Thymus (tissue), 11 donors: ENCODE measurements at regions not wholly inside any gene's neighbourhood (a gene's known extent, or its start where the extent isn't known, plus 50 kb on each side); places are given as distances from the start of the nearest gene placed in this dataset.
"Not testable (repeated sequence)": the region's sequence is repeated elsewhere in the genome, so short reads cannot be mapped to it uniquely, and the experiment has no call there.

Source experiments
- DNase-seq, 9 donors: peaks; one replicate each; pipeline ENCODE4 v3.0.0-alpha.2; 2013; ENCODE audit warnings: low spot score in 9 of 9, low read depth in 6 of 9, missing footprints in 1 of 9
- H3K27ac ChIP-seq, 2 donors: one replicate each; pipeline ENCODE4 v1.5.1; 2013; ENCODE audit warnings: control low read depth in 1 of 2, low read depth in 1 of 2, low read length in 1 of 2, mild to moderate bottlenecking in 1 of 2, moderate library complexity in 1 of 2
- H3K27me3 ChIP-seq, 2 donors: one replicate each; pipeline ENCODE4 v1.5.1; 2013; ENCODE audit warnings: low read length in 1 of 2; ENCODE audit not compliant: control insufficient read depth in 2 of 2, insufficient read depth in 1 of 2
- H3K36me3 ChIP-seq, 2 donors: one replicate each; pipeline ENCODE4 v1.5.1; 2013; ENCODE audit warnings: low read length in 1 of 2, mild to moderate bottlenecking in 1 of 2, moderate library complexity in 1 of 2; ENCODE audit not compliant: control insufficient read depth in 2 of 2, insufficient read depth in 2 of 2
- H3K4me1 ChIP-seq, 2 donors: one replicate each; pipeline ENCODE4 v1.5.1; 2013; ENCODE audit warnings: low read length in 2 of 2; ENCODE audit not compliant: control insufficient read depth in 2 of 2, insufficient read depth in 2 of 2
- H3K4me3 ChIP-seq, 2 donors: one replicate each; pipeline ENCODE4 v1.5.1; 2013; ENCODE audit warnings: low read length in 2 of 2, control low read depth in 1 of 2, mild to moderate bottlenecking in 1 of 2
- H3K9me3 ChIP-seq, 2 donors: one replicate each; pipeline ENCODE4 v1.5.1; 2013; ENCODE audit warnings: low read length in 1 of 2, mild to moderate bottlenecking in 1 of 2; ENCODE audit not compliant: control insufficient read depth in 2 of 2, insufficient read depth in 1 of 2
- WGBS: extraction: QIAGEN DNeasy Blood & Tissue Kit; methylation state at CpG from one replicate; pipeline ENCODE4 v1.1.7; 2013; 5-methylcytosine and 5-hydroxymethylcytosine counted together
- donor health status: healthy.

DNA sequence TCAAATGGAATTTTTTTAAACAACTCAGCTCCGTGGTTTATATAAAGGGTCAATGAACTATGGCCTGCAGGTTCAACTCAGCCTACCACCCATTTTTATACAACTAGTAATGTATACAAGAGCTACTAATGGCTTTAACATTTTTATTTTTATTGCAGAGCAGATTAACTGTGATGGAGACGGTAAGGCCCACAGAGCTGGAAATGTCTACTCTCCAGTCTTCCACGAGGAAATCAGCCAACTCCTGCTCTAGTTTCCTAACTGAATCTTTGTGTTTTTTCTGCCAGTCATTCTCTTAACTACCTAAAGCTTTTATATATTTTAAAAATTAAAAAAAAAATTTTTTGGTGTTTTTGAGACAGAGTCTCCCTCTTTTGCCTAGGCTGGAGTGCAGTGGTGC, 385.1 kb upstream of the MAF start:
- 98% methylated on average over 3 of the region's 3 CpGs for WGBS
- DNase-seq = no peak

DNA sequence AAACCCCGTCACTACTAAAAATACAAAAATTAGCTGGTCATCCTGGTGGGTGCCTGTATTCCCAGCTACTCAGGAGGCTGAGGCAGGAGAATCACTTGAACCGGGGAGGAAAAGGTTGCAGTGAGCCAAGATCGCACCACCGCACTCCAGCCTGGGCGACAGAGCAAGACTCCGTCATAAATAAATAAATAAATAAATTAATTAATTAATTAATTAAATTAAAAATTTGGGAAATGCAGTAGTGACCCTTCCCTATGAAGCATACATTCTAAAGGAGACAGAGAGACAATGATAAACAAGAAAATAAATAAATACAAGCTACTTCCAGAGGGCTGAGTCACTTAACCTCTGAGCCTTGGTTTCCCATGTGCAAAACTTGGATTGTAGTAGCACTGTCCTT, 383.6 kb upstream of the MAF start:
- H3K36me3 ChIP-seq, H3K9me3 ChIP-seq, H3K4me1 ChIP-seq, H3K4me3 ChIP-seq, H3K27me3 ChIP-seq, DNase-seq, H3K27ac ChIP-seq: not testable (repeated sequence)
- WGBS = 98% methylated on average over 6 of the region's 6 CpGs

More for the DNA sequence above, 385.1 kb upstream of the MAF start:
- Histone ChIP-seq H3K4me1 (no peaks in the 10 kb centered on the region), H3K27me3 (no peaks in the 10 kb centered on the region), H3K36me3 (no peaks in the 10 kb centered on the region), H3K4me3 (no peak overlapping the region), H3K27ac (no peak overlapping the region), H3K9me3 (no peaks in the 10 kb centered on the region)

DNA sequence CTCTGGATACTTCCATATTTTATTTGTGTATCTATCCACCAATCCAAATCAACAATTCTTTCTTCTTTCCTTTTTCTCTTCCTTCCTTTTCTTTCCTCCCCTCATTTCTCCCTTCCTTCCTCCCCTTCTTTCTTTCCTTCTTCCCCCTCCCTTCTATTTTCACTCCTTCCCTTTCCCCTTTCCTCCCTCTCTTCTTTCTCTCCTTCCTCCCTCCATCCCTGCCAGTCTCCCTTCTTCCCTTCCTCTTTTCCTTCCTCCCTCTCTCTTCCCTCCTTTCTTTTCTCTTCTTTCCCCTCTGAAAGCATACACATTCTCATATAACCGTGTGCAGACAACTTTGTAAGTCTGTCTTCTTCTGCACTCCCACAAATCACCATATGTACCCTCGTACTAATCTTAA, 382.3 kb upstream of the MAF start:
- no peak overlapping the region for H3K4me3 ChIP-seq
- 95% methylated on average over 2 of the region's 2 CpGs for WGBS
- no peaks in the 10 kb centered on the region for H3K27me3 ChIP-seq
- no peak for DNase-seq
- no peaks in the 10 kb centered on the region for H3K36me3 ChIP-seq
- no peaks in the 10 kb centered on the region for H3K9me3 ChIP-seq
- H3K4me1 ChIP-seq = no peaks in the 10 kb centered on the region
- H3K27ac ChIP-seq = no peak overlapping the region

DNA sequence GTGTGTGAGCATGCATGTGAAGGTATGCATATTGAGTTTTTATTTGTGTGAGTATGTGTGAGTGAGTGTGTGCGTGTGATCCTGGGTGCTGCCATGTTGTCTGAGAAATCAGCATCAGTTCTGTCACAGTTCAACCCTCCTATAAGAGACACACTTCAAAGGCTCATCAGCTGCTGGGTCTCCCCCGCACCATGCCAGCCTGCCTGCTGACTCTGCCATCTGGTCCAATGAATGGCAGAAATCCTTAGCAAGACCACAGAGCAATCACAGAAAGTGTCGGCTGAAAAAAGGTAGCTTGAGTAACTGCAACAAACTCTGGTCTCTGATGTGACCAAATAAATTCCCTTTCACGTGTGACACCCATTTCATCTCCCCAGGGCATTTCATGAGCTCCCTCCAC, 381.8 kb upstream of the MAF start:
- H3K27ac ChIP-seq = no peak overlapping the region
- 90% methylated on average over 4 of the region's 4 CpGs for WGBS
- H3K4me1 ChIP-seq = no peaks in the 10 kb centered on the region
- no peaks in the 10 kb centered on the region for H3K9me3 ChIP-seq
- no peak for DNase-seq
- no peak overlapping the region for H3K4me3 ChIP-seq
- H3K27me3 ChIP-seq = no peaks in the 10 kb centered on the region
- H3K36me3 ChIP-seq = no peaks in the 10 kb centered on the region

DNA sequence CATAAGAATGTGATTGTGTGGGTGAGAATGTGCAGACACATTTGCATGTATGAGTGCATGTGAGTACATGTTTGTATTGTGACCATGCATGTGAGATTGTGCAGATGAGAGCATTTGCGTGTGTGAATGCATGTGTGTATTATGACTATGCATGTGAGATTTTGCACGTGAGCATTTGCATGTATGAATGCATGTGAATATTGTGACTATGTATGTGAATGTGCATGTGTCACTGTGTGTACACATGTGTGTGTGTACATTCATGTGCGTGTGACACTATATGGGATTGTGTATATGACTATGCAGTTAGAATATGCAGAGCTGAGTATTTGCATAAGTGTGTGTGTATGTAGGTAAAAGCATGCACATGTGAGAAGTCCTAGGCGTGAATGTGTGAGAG, 381.3 kb upstream of the MAF start:
- Histone ChIP-seq H3K4me3 (no peak overlapping the region), H3K4me1 (no peaks in the 10 kb centered on the region), H3K9me3 (no peaks in the 10 kb centered on the region), H3K36me3 (no peaks in the 10 kb centered on the region), H3K27ac (no peak overlapping the region), H3K27me3 (no peaks in the 10 kb centered on the region)
- DNase-seq = no peak
- WGBS = over 99% methylated on average over 4 of the region's 4 CpGs

DNA sequence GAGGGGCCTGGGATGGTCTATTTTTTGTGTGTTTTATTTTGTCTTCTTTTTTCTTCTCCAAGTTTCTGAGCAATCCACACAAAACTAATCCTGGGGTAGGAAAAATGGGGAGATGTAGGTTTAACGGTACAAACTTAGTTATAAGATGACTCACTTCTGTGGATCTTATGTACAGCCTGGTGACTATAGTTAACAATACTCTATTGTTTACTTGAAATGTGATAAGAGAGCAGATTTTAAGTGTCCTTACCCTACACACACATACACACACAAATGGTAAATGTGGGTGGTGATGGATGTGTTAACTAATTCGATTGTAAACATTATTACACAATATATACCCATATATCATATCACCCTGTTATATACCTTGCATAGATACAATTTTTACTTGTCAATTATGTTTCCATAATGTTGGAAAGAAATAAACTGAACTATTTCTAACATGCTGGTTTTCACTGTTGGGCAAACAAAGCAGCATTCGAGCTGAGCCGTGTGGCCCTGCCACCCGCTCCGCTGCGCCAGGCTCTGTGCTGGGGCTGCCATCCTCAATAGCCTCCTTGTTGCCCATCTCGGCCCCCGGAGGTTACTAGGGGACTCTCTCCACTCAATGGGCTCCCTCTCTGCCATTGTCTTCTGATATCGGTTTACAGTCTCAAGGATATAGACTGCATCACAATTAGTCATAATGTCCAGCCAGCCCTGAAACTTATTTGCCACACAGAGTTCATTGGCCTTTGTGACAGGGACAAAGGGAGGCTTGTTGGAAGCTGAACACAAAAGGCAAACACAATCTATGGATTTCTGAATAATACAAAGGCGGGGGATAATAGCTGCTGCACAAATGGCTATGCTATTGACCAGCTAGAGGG, 380.3 kb upstream of the MAF start:
- H3K27ac ChIP-seq = no peak overlapping the region
- H3K36me3 ChIP-seq = no peaks in the 10 kb centered on the region
- no peaks in the 10 kb centered on the region for H3K4me1 ChIP-seq
- no peaks in the 10 kb centered on the region for H3K9me3 ChIP-seq
- no peak overlapping the region for H3K4me3 ChIP-seq
- DNase-seq = no peak
- WGBS = 97% methylated on average over 11 of the region's 11 CpGs
- H3K27me3 ChIP-seq = no peaks in the 10 kb centered on the region

DNA sequence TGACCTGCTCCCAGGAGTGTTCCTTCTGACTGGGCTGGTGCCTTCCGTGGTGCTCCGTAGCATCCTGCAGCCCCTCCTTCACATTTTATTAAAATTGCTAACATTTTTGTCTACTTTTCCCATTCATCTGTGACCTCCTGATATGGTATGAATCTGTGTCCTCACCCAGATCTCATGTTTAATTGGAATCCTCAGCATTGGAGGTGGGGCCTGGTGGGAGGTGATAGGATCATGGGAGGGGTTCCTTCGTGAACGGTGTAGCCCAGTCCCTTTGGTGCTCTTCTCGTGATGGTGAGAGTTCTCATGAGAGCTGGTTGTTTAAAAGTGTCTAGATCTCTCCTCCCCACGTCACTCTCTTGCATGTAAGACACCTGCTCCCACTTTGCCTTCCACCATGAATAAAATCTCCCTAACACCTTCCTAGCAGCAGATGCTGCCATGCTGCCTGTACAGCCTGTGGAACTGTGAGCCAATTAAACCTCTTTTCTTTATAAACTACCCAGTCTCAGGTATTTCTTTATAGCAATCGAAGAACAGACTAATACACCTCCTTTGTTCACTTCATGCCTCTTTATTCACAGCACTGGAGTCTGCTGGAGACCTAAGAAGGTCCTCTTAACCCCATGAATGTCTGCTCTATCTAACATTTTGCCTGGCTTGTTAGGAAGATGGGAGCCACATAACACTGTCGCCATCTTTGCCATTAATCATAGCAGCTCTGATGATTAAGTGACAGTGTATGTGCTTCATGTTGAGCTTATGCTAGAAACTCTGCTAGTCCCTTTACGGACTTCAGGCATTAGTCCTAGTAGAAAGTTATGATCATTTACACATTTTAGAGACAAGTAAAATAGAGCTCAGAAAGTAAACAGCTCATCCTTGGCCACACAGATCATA, 377.7 kb upstream of the MAF start:
- no peak overlapping the region for H3K4me3 ChIP-seq
- no peaks in the 10 kb centered on the region for H3K36me3 ChIP-seq
- WGBS = 97% methylated on average over 9 of the region's 9 CpGs
- H3K27me3 ChIP-seq = no peaks in the 10 kb centered on the region
- H3K27ac ChIP-seq = no peak overlapping the region
- no peaks in the 10 kb centered on the region for H3K4me1 ChIP-seq
- H3K9me3 ChIP-seq = no peaks in the 10 kb centered on the region
- DNase-seq = no peak

DNA sequence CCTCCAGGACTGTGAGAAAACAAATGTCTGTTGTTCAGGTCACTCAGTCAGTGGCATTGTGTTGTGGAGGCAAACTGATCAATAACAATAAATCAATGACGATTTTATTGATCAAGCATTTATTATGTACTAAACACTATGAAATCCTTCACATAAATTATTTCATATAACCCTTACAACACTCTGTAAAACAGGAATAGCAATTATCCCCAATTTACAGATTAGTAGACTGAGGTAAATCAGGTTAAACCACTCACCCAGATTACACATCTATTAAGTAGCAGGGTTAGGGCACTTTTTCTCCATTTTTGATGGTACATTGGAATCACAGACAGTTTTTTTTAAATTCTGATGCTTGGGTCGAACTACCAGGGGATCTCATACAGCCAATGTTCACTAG, 372.8 kb upstream of the MAF start:
- no peaks in the 10 kb centered on the region for H3K27me3 ChIP-seq
- no peak overlapping the region for H3K4me3 ChIP-seq
- WGBS = 71% methylated on average over 2 of the region's 2 CpGs
- no peaks in the 10 kb centered on the region for H3K9me3 ChIP-seq
- DNase-seq = no peak
- H3K36me3 ChIP-seq = no peaks in the 10 kb centered on the region
- no peaks in the 10 kb centered on the region for H3K4me1 ChIP-seq
- H3K27ac ChIP-seq = no peak overlapping the region

DNA sequence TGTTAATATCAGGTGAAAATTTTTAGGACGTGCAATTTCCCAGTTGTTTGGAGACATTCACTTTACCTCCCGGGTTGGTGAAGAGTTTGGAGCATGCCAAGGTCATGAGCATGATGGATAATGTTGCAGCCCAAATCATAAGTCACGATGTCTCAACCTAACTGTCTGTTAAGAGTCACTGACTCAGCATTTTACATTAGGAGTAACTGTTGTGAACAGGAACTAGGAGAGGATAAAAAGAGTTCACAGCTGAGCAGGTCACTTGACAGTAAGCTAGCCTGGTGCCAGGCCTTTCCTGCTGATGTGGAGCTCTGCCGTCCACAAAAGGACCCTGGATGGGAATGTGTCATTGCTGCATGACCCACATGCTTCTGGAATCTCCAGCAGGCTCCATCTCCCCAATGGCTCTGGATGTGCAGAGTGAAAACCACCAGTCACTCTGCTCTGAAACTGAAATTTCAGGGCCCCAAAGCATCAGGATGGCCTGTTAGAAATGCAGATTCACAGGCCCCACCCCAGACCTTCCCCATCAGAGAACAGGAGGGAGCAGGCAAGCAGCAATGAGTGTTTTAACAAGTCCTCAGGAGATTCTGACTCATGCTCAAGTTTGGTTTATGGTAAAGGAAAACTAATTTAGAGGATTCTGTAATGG, 371.6 kb upstream of the MAF start:
- Histone ChIP-seq H3K4me3 (no peak overlapping the region), H3K4me1 (no peaks in the 10 kb centered on the region), H3K27me3 (no peaks in the 10 kb centered on the region), H3K27ac (no peak overlapping the region), H3K9me3 (no peaks in the 10 kb centered on the region), H3K36me3 (no peaks in the 10 kb centered on the region)
- WGBS = 60% methylated on average over 4 of the region's 4 CpGs
- DNase-seq = no peak
